IPS DF 19.7 (cell line): ENCODE measurements at regions not wholly inside any gene's neighbourhood (a gene's known extent, or its start where the extent isn't known, plus 50 kb on each side); places are given as distances from the start of the nearest gene placed in this dataset.

Experiments
- DNase-seq: peaks from one replicate; pipeline ENCODE4 v3.0.0-alpha.2; 2013; ENCODE audit warnings: low read depth, low spot score

DNA sequence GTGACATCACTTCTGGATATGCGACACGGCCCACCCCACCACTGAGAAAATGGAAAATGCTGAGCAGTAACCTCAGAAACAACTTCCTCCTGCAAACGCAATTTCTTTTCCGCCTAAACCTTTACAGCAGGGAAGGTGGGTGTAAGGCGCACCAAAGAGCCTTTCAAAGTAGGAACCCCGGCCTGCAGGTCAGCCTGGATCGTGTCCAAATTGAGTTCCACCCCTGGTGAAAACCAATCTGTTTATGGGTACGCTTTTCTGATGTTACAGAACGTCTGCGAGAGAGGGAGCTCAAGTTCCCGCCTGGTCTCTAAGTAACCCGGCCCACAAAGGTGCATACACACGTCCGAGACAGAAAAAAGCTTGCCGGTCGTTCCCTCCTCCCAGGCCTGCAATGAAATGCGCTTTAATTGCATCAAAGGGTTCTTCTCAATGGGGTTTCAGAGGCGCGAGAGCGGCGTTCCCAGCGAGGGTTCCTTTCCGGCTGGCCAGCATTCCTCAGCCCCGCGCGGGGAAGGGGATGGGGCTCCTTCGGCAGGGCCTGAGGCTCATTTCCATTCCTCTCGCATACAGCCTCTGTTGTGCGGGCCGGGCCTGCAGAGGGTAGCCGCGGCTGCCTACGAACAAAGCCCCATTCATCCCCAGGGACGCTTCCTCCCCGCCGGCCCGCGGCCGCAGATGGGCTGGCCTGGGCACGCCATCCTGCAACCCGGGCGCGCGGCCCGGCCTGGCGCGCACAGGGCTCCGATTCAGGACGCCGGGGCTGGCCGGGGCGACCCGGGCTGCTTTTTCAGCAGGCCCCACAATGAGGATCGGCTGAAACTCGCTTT lies 138.1 kb downstream of the TMCO5A start:
- DNase-seq = peak; percentile 82

- no peak for DNase-seq
Observed at GRCh38 chr15:38073178-38073946, 138.9 kb downstream of the TMCO5A start.

- no peak for DNase-seq
Observed at GRCh38 chr15:38074029-38074428, 139.6 kb downstream of the TMCO5A start.

DNA sequence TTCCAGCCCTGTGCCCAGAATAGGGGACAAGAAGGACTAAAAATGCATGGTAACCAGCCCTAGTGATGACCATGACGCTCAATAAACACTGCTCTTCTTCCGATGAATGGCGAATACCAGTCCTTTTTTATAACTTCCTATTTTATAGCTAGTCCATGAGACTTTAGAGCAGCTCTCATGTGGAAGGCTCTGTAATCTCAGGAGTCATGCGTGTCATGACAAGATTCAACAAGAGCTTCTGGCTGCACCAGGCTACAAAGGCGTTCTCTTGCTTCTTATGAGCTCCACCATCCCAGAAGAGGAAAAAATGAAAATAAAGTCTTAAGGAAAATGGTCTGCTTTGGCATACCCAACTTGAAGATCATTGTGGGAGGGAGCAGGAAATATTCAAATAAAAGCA lies 141.0 kb downstream of the TMCO5A start:
- no peak for DNase-seq

GRCh38 chr15:38076786-38077185 lies 142.3 kb downstream of the TMCO5A start:
- DNase-seq = no peak

DNA sequence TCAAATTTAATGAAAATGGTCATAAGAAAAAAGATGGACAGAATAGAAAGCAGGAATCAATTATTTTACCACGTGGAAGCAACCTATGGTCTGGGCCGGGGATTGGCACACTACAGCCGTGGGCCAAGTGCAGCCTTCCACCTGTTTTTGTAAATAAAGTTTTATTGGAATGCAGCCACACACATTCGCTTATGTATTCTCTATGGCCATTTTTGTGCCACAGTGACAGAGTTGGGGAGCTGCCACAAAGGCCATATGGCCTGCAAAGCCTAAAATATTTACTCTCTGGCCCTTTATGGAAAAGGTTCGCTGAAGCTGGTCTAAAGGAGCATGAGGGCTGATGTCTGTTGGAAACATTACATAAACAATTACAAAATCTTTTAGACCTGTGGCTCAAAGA lies 144.8 kb downstream of the TMCO5A start:
- DNase-seq = no peak

GRCh38 chr15:38080651-38081275 lies 146.3 kb downstream of the TMCO5A start:
- no peak for DNase-seq

DNA sequence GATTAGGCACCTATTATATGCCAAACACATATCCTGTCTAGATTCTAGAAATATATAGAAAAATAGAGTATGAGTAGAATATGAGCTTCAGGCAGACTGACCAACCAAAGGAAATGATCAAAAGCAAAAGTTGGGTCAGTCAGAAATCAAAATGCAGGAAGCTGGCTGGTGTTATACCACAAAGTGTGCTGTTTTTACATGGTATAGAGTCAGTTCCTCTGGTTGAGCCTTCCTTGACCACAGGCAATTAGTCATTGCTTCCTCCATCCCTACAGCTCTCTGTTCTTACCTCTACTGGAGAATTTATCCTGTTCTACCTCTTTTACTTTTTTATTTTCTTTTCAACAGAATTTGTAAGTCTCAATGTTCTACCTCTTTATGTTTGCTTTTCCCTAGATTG lies 149.8 kb downstream of the TMCO5A start:
- no peak for DNase-seq

- DNase-seq = no peak
Observed at GRCh38 chr15:38085114-38085513, 150.7 kb downstream of the TMCO5A start.

- DNase-seq = no peak
Observed at GRCh38 chr15:38085931-38086568, 151.6 kb downstream of the TMCO5A start.

GRCh38 chr15:38086611-38087010 lies 152.2 kb downstream of the TMCO5A start:
- no peak for DNase-seq

- no peak for DNase-seq
Observed at GRCh38 chr15:38088971-38089370, 154.5 kb downstream of the TMCO5A start.

DNA sequence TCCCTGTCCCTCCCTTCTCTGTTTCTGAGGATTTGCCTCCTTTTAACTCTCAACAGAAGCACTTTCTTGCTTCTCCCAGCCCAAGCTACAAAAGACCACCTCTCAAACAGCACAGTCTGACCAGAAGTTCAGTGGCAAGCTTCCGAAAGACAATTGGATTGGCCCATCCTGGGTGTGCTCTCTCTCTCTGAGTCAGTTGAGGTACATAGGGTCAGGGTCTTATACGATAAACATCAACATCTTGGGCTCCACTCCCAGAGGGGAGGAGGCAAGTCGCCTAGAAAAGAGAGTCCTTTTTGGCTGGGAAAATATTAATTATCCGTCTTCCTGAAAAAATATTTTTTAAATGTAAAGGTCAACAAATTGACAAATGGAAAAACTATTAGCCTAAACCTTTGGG lies 155.8 kb downstream of the TMCO5A start:
- no peak for DNase-seq

DNA sequence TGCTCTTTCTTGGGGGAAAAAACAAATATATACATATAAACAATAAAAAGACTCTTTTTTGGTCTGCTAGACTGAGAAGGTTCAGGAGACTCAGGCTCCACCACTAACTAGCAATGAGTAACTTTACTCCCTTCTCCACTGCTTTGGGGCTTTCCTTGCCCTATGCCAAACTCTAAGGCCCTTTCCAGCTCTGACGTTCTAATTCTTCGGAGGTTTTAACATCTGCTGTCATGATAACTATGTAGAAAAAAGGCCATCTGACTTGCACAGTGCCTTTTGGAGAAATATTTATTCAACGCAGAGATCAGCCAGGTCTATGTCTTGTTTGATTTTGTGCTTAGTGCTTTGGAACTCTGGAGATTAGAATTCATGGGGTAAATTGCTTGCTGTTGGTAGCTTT lies 156.2 kb downstream of the TMCO5A start:
- no peak for DNase-seq

DNA sequence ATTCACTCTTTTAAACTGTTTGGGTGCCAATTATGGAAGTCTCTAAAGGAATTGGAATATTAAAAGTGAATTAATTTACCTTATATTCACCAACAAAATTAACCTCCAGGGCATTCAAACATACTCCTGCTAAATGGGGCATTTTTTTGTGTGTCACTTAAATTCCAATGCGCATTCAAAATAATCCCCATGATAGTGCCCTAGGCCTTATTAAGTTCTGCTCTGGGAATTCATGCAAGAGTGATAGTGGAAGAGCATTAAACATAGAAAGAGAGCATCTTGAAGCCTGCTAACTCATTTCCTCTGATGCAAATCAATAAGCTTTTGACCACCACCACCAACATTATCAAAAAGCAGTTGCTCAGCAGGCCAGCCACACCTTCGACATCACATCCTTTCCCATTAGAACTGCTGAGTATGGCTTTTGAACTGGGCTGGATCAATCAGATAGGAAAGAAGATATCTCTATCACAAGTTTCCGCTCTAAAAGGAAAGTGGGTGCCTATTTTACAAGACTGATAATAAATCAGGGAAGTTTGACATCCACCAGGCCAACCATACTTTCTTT lies 156.7 kb downstream of the TMCO5A start:
- DNase-seq = no peak

DNA sequence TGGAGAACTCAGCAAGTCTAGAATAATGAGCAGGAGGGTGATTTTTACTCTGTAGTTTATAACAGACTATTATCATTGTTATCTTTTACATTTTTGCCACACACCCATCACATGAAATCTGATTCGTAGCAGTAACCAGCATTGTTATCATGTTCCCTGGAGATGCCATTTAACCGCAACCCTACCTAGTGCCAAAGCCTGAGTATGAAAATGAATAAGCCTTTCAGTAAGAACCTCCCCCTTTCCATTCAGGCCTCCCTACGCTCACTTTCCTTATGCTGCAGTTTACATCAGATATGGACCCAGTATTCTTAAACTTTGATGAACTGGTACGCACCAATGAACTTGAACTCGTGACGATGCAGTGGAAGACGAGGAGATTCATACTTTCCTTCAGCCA lies 158.7 kb upstream of the SPRED1 start:
- no peak for DNase-seq

DNA sequence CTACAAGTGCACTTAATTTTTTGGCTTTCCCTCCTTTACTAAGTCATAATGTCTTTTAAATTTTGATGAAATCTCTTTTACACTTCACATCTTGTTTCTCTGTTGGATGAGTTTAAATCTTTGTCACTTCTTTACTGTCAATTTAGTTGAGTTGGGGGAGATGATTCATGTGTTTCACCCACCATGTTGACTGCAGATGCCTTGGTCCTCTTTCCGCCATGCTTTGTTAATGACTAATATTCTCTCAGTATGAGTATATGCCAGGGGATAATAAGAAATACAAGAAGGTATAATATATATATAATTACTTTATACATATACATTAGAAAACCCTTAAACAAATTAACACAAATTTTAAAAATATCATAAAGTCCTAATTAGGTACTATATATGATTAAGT lies 149.7 kb upstream of the SPRED1 start:
- no peak for DNase-seq

- DNase-seq = no peak
Observed at GRCh38 chr15:38103564-38103963, 149.1 kb upstream of the SPRED1 start.

DNA sequence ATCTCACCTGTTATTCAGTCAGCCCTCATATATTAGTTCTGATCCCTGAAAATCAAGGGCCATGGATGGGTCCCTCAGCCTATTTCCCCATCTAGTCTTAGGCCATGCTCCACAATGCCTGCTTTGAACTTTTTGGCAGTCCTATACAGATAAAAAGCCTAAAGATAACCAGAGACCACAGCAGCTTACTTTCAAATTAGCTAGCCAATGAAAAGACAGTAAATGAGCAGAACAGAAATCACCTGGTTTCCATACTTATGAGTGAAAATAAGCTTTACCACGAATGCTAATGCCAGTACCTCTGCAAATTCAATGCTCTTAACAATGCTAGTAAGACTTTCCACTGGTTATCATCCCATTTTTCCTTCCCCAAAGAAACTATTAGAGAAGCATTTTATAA lies 141.6 kb upstream of the SPRED1 start:
- no peak for DNase-seq

DNA sequence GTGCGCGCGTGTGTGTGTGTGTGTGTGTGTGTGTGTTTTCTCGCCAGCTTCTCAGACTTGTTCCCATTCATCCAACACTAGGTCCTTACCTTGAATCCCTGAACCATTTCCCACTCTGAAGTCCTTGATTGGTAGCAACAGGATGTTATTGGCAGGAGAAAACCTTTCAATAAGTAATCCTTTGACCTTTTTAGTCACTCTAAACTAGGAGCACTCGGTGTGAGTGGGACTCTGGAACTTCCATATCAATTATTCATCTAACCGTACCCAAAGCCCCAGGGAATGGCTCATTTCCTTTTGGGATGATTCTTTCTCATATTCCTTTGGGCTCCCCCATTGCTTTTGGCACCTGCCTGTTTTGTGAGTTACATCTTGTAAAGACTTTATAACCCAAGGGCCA lies 140.2 kb upstream of the SPRED1 start:
- DNase-seq = no peak

GRCh38 chr15:38115121-38115520 lies 137.5 kb upstream of the SPRED1 start:
- no peak for DNase-seq

GRCh38 chr15:38117781-38118180 lies 134.9 kb upstream of the SPRED1 start:
- DNase-seq = no peak
